Esophagus muscularis mucosa (tissue), 3 donors: ENCODE measurements at regions not wholly inside any gene's neighbourhood (a gene's known extent, or its start where the extent isn't known, plus 50 kb on each side); places are given as distances from the start of the nearest gene placed in this dataset.

Source experiments
- POLR2A ChIP-seq: fragments of 450-650 bp; IDR thresholded peaks from one replicate; pipeline ENCODE4 v1.6.1; 2017; ENCODE audit warnings: antibody characterized with exemption, moderate library complexity, mild to moderate bottlenecking, low read depth
- POLR2AphosphoS5 ChIP-seq, 2 donors: sonication (generic); formaldehyde crosslinking; IDR thresholded peaks; one replicate each; pipeline ENCODE4 v1.6.1; 2017; ENCODE audit warnings: antibody characterized with exemption in 2 of 2
- TF ChIP-seq, protein P1 (sequence below), 3 experiments: fragments of 200-600 bp in 2 of 3; fragments of 450-650 bp in 1 of 3; sonication (generic) in 2 of 3; IDR thresholded peaks; one replicate each; pipeline ENCODE4 v1.5.1; 2017 to 2019; ENCODE audit warnings: antibody characterized with exemption in 3 of 3, mild to moderate bottlenecking in 2 of 3, moderate library complexity in 1 of 3

DNA sequence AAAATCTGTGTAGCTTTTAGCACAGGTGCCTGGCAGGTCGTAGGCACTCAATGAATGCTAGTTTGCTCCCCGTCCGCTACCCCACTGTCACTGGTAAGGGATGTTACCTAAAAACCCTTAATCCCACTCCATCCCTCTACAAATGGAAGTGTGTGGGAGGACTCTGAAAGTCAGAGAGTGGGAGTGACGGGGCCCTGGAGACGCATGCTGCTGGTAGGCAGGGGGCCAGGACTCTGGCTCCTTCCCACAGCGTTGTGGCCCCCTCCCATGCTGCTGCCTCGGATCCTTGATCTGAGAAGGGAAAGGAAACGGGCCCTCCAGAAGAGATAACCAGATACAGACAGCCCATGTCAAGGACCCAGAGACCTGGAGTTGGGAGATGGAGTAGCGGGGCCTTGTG lies 249.3 kb downstream of the HAUS1 start:
- no peak for TF ChIP-seq POLR2AphosphoS5 (IDR thresholded peaks at IDR 0.05)
- TF ChIP-seq, protein P1, sequence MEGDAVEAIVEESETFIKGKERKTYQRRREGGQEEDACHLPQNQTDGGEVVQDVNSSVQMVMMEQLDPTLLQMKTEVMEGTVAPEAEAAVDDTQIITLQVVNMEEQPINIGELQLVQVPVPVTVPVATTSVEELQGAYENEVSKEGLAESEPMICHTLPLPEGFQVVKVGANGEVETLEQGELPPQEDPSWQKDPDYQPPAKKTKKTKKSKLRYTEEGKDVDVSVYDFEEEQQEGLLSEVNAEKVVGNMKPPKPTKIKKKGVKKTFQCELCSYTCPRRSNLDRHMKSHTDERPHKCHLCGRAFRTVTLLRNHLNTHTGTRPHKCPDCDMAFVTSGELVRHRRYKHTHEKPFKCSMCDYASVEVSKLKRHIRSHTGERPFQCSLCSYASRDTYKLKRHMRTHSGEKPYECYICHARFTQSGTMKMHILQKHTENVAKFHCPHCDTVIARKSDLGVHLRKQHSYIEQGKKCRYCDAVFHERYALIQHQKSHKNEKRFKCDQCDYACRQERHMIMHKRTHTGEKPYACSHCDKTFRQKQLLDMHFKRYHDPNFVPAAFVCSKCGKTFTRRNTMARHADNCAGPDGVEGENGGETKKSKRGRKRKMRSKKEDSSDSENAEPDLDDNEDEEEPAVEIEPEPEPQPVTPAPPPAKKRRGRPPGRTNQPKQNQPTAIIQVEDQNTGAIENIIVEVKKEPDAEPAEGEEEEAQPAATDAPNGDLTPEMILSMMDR (IDR thresholded peaks at IDR 0.05), result no peak
- no peak for TF ChIP-seq POLR2A
